Activated CD8-positive, alpha-beta T cell treated with anti-CD3 and anti-CD28 coated beads for 36 hours (primary cell): ENCODE measurements at regions not wholly inside any gene's neighbourhood (a gene's known extent, or its start where the extent isn't known, plus 50 kb on each side); places are given as distances from the start of the nearest gene placed in this dataset.

Experiments
- ATAC-seq: fragments of 200-7000 bp; cut with Tn5 transposase; one replicate; pipeline ENCODE4 v1.10.0; 2021; ENCODE audit warnings: mild to moderate bottlenecking, moderate library complexity
- CTCF ChIA-PET: fragments of 350-600 bp; sonication (Branson Sonifier 250); formaldehyde crosslinking; loops from one replicate; lab custom pipeline; 2021; ENCODE audit warnings: antibody characterized with exemption; lab: Charles Lee
- POLR2A ChIA-PET: fragments of 350-600 bp; sonication (Branson Sonifier 250); formaldehyde crosslinking; loops from one replicate; lab custom pipeline; 2021; ENCODE audit warnings: antibody characterized with exemption; lab: Charles Lee
- DNase-seq: peaks from one replicate; pipeline ENCODE4 v3.0.0-alpha.2; 2020
- H3K27ac Mint-ChIP-seq: one replicate; pipeline ENCODE4 v1.8.0; 2021; ENCODE audit warnings: mild to moderate bottlenecking, mixed read lengths
- H3K27me3 Mint-ChIP-seq: one replicate; pipeline ENCODE4 v1.8.0; 2021; ENCODE audit warnings: mixed read lengths
- H3K36me3 Mint-ChIP-seq: one replicate; pipeline ENCODE4 v1.8.0; 2021; ENCODE audit warnings: low read depth, mixed read lengths
- H3K4me1 Mint-ChIP-seq: one replicate; pipeline ENCODE4 v1.8.0; 2021; ENCODE audit warnings: low read depth, mixed read lengths
- H3K4me3 Mint-ChIP-seq: one replicate; pipeline ENCODE4 v1.8.0; 2021; ENCODE audit warnings: mild to moderate bottlenecking, moderate library complexity, mixed read lengths
- H3K9me3 Mint-ChIP-seq: one replicate; pipeline ENCODE4 v1.8.0; 2021; ENCODE audit warnings: mixed read lengths
- intact Hi-C: fragments of 100-400 bp; cut with micrococcal nuclease; formaldehyde crosslinking; loops from one replicate; pipeline ENCODE4 v1.10.0; 2022
- TF ChIP-seq, protein P1 (sequence below): fragments of 200-600 bp; IDR thresholded peaks from one replicate; pipeline ENCODE4 v1.8.0; 2022; ENCODE audit warnings: antibody characterized with exemption, mild to moderate bottlenecking

DNA sequence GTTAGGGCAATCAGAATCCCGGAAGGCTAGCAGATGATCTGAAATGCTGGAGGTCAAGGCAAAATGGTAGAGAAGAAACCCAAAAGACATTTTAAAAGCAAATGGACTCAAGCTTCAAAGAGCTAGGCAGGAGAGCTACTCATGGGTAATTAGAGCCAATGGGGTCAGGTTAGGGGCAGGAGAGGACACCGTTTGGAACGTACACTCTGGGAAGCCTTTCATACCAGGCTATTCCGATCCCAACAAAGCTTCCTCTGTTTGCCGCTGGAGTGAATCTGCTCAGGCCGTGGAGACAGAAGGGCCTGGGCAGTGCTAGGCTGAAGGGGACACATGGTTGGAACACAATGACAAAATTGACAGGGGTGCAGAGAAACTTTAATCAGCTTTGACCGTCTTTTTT, 346.6 kb downstream of the RPS6KC1 start:
- no peaks in the 10 kb centered on the region for H3K36me3 Mint-ChIP-seq
- TF ChIP-seq, protein P1, sequence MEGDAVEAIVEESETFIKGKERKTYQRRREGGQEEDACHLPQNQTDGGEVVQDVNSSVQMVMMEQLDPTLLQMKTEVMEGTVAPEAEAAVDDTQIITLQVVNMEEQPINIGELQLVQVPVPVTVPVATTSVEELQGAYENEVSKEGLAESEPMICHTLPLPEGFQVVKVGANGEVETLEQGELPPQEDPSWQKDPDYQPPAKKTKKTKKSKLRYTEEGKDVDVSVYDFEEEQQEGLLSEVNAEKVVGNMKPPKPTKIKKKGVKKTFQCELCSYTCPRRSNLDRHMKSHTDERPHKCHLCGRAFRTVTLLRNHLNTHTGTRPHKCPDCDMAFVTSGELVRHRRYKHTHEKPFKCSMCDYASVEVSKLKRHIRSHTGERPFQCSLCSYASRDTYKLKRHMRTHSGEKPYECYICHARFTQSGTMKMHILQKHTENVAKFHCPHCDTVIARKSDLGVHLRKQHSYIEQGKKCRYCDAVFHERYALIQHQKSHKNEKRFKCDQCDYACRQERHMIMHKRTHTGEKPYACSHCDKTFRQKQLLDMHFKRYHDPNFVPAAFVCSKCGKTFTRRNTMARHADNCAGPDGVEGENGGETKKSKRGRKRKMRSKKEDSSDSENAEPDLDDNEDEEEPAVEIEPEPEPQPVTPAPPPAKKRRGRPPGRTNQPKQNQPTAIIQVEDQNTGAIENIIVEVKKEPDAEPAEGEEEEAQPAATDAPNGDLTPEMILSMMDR = no peak
- no peak overlapping the region for H3K4me3 Mint-ChIP-seq
- no peak overlapping the region for H3K27ac Mint-ChIP-seq
- H3K27me3 Mint-ChIP-seq = peaks cover 1% of the 10 kb centered on the region
- intact Hi-C loops = no loop called here
- no peaks in the 10 kb centered on the region for H3K9me3 Mint-ChIP-seq
- POLR2A ChIA-PET = no interaction called here
- CTCF ChIA-PET = no interaction called here
- no peak for ATAC-seq
- no peak for DNase-seq
- H3K4me1 Mint-ChIP-seq = no peaks in the 10 kb centered on the region

DNA sequence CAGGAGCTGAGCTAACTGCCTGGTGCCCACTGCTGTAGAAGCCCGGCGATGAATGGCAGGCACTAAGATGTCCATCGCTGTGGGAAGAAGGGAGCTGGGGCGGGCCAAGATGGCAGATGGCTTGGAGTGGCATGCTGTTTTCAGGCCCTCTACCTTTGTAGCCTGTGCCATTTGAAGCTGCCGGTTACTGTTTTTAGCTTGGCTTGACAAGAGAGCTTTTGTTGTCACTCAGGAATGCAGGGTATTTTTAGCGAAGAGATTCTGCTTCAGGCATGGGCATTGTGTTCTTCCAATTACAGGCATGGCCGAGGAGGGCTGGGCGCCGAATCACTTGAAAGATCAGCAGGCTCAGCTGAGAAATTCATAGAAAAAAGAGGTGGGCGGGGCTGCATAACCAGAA, 348.7 kb downstream of the RPS6KC1 start:
- ChIA-PET CTCF (interaction anchor here (1.0 kb wide), 1 partner anchor 405 kb away, joined by 3 read pairs; no protein-coding TSS in a partner anchor), POLR2A (no interaction called here)
- Mint-ChIP-seq H3K4me1 (no peaks in the 10 kb centered on the region), H3K4me3 (no peak overlapping the region), H3K9me3 (no peaks in the 10 kb centered on the region), H3K36me3 (no peaks in the 10 kb centered on the region), H3K27me3 (no peaks in the 10 kb centered on the region), H3K27ac (no peak overlapping the region)
- no peak for ATAC-seq
- intact Hi-C loops = no loop called here
- no peak for DNase-seq
- TF ChIP-seq, protein P1 = no peak

DNA sequence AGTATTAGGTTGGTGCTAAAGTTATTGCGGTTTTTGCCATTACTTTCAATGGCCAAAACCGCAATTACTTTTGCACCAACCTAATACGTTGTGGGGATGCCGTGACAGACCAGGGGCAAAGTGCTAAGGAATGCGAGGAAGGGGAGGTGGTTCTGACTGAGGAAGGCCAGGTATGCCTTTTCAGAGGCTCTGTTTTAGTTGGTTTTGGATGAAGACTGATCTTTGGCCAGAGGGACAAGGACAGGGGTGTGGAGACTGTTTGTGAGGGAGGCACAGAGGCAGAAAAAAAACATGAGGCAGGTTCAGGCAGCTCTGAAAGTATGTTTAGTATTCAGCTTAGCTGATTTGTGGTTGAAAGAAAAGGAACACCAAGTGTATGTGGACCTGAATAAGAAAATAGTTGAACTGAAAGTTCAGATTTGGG, 358.2 kb downstream of the RPS6KC1 start:
- Mint-ChIP-seq H3K4me3 (no peak overlapping the region), H3K4me1 (no peaks in the 10 kb centered on the region), H3K27ac (no peak overlapping the region), H3K9me3 (no peaks in the 10 kb centered on the region), H3K27me3 (no peaks in the 10 kb centered on the region), H3K36me3 (no peaks in the 10 kb centered on the region)
- DNase-seq = no peak
- POLR2A ChIA-PET = no interaction called here
- intact Hi-C loops = no loop called here
- TF ChIP-seq, protein P1 = no peak
- CTCF ChIA-PET = no interaction called here
- ATAC-seq = no peak

DNA sequence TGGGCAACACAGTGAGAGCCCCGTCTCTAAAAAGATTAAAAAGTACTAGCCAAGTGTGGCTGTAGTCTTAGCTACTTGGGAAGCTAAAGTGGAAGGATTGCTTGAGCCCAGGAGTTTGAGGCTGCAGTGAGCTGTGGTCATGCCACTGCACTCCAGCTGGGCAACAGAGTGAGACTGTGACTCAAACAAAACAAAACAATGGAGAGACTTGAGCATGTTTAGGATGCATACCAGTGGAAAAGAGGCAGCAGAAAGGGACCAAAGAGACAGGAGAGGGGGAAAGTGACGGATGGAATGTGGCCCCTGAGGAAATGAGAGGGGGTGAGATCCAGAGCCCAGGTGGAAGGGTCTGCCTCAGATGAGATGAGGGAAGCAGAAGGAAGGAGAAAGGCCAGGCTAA, 358.9 kb downstream of the RPS6KC1 start:
- intact Hi-C loops = no loop called here
- H3K27ac Mint-ChIP-seq = no peak overlapping the region
- no peaks in the 10 kb centered on the region for H3K4me1 Mint-ChIP-seq
- TF ChIP-seq, protein P1 = no peak
- DNase-seq (no peak), ATAC-seq (no peak)
- no peak overlapping the region for H3K4me3 Mint-ChIP-seq
- CTCF ChIA-PET = interaction anchor here (0.7 kb wide), 1 partner anchor 19 kb away, joined by 3 read pairs; no protein-coding TSS in a partner anchor
- no peaks in the 10 kb centered on the region for H3K9me3 Mint-ChIP-seq
- POLR2A ChIA-PET = no interaction called here
- H3K27me3 Mint-ChIP-seq = no peaks in the 10 kb centered on the region
- no peaks in the 10 kb centered on the region for H3K36me3 Mint-ChIP-seq

DNA sequence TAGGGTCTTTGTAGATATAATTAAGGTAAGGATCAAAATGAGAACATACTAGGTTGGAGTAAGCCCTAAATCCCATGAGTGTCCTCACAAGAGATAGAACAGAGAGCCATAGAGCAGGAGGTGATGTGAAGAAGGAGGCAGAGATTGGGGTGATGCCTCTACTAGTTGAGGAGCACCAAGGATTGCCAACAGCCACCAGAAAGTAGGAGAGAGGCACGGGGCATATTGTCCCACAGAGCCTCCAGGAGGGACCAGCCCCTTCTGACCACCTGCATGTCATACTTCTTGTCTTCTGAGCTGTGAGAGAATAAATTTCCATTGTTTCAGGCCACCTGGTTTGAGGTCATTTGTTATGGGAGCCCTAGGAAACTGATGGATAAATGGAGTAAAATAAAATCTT, 363.3 kb downstream of the RPS6KC1 start:
- intact Hi-C loops = no loop called here
- ChIA-PET POLR2A (interaction anchor here (0.6 kb wide), 1 partner anchor 1286 kb away, joined by 3 read pairs; no protein-coding TSS in a partner anchor), CTCF (no interaction called here)
- H3K4me3 Mint-ChIP-seq = no peak overlapping the region
- no peak for ATAC-seq
- H3K27me3 Mint-ChIP-seq = no peaks in the 10 kb centered on the region
- H3K4me1 Mint-ChIP-seq = no peaks in the 10 kb centered on the region
- TF ChIP-seq, protein P1 = no peak
- no peak for DNase-seq
- H3K27ac Mint-ChIP-seq = no peak overlapping the region
- H3K9me3 Mint-ChIP-seq = no peaks in the 10 kb centered on the region
- H3K36me3 Mint-ChIP-seq = no peaks in the 10 kb centered on the region
